Gastroesophageal sphincter (tissue), 4 donors: ENCODE measurements at regions not wholly inside any gene's neighbourhood (a gene's known extent, or its start where the extent isn't known, plus 50 kb on each side); places are given as distances from the start of the nearest gene placed in this dataset.

Experiments
- ATAC-seq: fragments of 150-250 bp; one replicate; pipeline ENCODE4 v1.9.1; 2016; ENCODE audit warnings: mild to moderate bottlenecking, moderate library complexity
- H3K27ac ChIP-seq, 4 donors: fragments of 200-600 bp; sonication (generic) in 3 of 4; 1 replicate in 3 of 4; 2 replicates in 1 of 4; pipeline ENCODE4 v1.5.1; 2016 to 2019
- H3K27me3 ChIP-seq: fragments of 200-600 bp; sonication (generic); one replicate; pipeline ENCODE4 v1.5.1; 2019
- H3K36me3 ChIP-seq, 2 donors: fragments of 200-600 bp; sonication (generic); one replicate each; pipeline ENCODE4 v1.5.1; 2019; ENCODE audit warnings: control low read depth in 1 of 2
- H3K4me1 ChIP-seq, 3 donors: fragments of 200-600 bp; sonication (generic); 1 replicate in 2 of 3; 2 replicates in 1 of 3; pipeline ENCODE4 v1.5.1; 2016 to 2019; ENCODE audit warnings: control low read depth in 2 of 3
- H3K4me3 ChIP-seq, 2 donors: fragments of 200-600 bp; sonication (generic); one replicate each; pipeline ENCODE4 v1.5.1; 2019; ENCODE audit warnings: mild to moderate bottlenecking in 1 of 2, moderate library complexity in 1 of 2
- H3K9me3 ChIP-seq, 3 donors: fragments of 200-600 bp; sonication (generic); one replicate each; pipeline ENCODE4 v1.5.1; 2017 to 2019; ENCODE audit warnings: control low read depth in 2 of 3
- EP300 ChIP-seq: sonication (generic); formaldehyde crosslinking; IDR thresholded peaks from one replicate; pipeline ENCODE4 v1.6.1; 2017; ENCODE audit warnings: antibody characterized with exemption, mild to moderate bottlenecking
- POLR2A ChIP-seq, 2 donors: fragments of 450-650 bp; IDR thresholded peaks; one replicate each; pipeline ENCODE4 v1.6.1; 2017; ENCODE audit warnings: antibody characterized with exemption in 2 of 2, mild to moderate bottlenecking in 2 of 2, moderate library complexity in 1 of 2
- POLR2AphosphoS5 ChIP-seq: sonication (generic); formaldehyde crosslinking; IDR thresholded peaks from one replicate; pipeline ENCODE4 v1.6.1; 2017; ENCODE audit warnings: antibody characterized with exemption
- WGBS, 2 donors: methylation state at CpG; one replicate each; pipeline ENCODE4 v1.1.5; 2018; ENCODE audit warnings: low coverage in 1 of 2; 5-methylcytosine and 5-hydroxymethylcytosine counted together
- TF ChIP-seq, protein P1 (sequence below), 4 experiments: fragments of 200-600 bp in 2 of 4; fragments of 450-650 bp in 2 of 4; sonication (generic) in 1 of 4; IDR thresholded peaks; one replicate each; pipeline ENCODE4 v1.5.1; 2017 to 2019; ENCODE audit warnings: antibody characterized with exemption in 4 of 4, mild to moderate bottlenecking in 2 of 4, moderate library complexity in 2 of 4

GRCh38 chr5:107118184-107119019 lies 552.3 kb downstream of the EFNA5 start:
- Histone ChIP-seq H3K36me3 (no peaks in the 10 kb centered on the region), H3K4me1 (no peaks in the 10 kb centered on the region), H3K4me3 (no peak overlapping the region), H3K27ac (no peak overlapping the region), H3K9me3 (no peaks in the 10 kb centered on the region), H3K27me3 (no peaks in the 10 kb centered on the region)
- TF ChIP-seq EP300 (no peak), POLR2A (IDR thresholded peaks at IDR 0.05) (no peak), POLR2AphosphoS5 (no peak)
- TF ChIP-seq, protein P1, sequence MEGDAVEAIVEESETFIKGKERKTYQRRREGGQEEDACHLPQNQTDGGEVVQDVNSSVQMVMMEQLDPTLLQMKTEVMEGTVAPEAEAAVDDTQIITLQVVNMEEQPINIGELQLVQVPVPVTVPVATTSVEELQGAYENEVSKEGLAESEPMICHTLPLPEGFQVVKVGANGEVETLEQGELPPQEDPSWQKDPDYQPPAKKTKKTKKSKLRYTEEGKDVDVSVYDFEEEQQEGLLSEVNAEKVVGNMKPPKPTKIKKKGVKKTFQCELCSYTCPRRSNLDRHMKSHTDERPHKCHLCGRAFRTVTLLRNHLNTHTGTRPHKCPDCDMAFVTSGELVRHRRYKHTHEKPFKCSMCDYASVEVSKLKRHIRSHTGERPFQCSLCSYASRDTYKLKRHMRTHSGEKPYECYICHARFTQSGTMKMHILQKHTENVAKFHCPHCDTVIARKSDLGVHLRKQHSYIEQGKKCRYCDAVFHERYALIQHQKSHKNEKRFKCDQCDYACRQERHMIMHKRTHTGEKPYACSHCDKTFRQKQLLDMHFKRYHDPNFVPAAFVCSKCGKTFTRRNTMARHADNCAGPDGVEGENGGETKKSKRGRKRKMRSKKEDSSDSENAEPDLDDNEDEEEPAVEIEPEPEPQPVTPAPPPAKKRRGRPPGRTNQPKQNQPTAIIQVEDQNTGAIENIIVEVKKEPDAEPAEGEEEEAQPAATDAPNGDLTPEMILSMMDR (IDR thresholded peaks at IDR 0.05): no peak
- ATAC-seq: no peak
- WGBS, 2 donors: 77 to 80% methylated on average over 5 to 6 of the region's 6 CpGs

DNA sequence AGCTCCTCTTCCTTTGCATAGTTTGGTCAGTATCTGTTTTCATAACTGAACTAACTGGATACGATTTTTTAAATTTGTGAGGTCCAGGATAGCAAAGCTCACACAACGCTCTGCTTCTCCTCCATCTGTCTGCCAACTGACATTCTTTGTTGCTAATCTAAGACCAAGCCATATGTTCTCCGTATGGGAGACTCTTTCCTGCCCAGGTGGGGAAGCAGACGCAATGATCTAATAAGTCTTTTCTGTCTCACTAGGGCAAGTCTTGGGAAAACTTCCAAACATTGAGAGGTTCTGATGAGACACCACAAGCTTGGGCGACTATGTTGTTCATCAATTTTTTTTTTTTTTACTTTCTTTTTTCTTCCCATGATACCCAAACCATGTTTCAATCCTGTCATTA lies 558.5 kb downstream of the EFNA5 start:
- H3K36me3 ChIP-seq: no peaks in the 10 kb centered on the region
- H3K27me3 ChIP-seq: no peaks in the 10 kb centered on the region
- H3K27ac ChIP-seq: no peak overlapping the region
- no peak for ATAC-seq
- H3K4me3 ChIP-seq: no peak overlapping the region
- 38 to 69% methylated on average over 5 of the region's 5 CpGs for WGBS, 2 donors
- H3K4me1 ChIP-seq: no peaks in the 10 kb centered on the region
- no peaks in the 10 kb centered on the region for H3K9me3 ChIP-seq
- TF ChIP-seq POLR2AphosphoS5: no peak
- TF ChIP-seq, protein P1 (IDR thresholded peaks at IDR 0.05): no peak
- TF ChIP-seq POLR2A (IDR thresholded peaks at IDR 0.05): no peak
- TF ChIP-seq EP300: no peak

- Histone ChIP-seq H3K9me3 (peaks cover 0 to 5% (median 0%) of the 10 kb centered on the region in 3 donors), H3K27me3 (no peaks in the 10 kb centered on the region), H3K4me3 (no peak overlapping the region), H3K4me1 (no peaks in the 10 kb centered on the region), H3K27ac (no peak overlapping the region), H3K36me3 (no peaks in the 10 kb centered on the region)
- 62 to 96% methylated on average over 3 of the region's 8 CpGs for WGBS, 2 donors
- ATAC-seq: no peak
- TF ChIP-seq, protein P1 (IDR thresholded peaks at IDR 0.05): no peak
- no peak for TF ChIP-seq EP300
- TF ChIP-seq POLR2AphosphoS5: no peak
- no peak for TF ChIP-seq POLR2A (IDR thresholded peaks at IDR 0.05)
Observed at GRCh38 chr5:107104040-107104995, 566.4 kb downstream of the EFNA5 start.

- TF ChIP-seq POLR2AphosphoS5 (no peak), EP300 (no peak), POLR2A (IDR thresholded peaks at IDR 0.05) (no peak)
- TF ChIP-seq, protein P1 (IDR thresholded peaks at IDR 0.05): no peak
- ATAC-seq: no peak
- peaks cover 0 to 5% (median 0%) of the 10 kb centered on the region in 3 donors for H3K9me3 ChIP-seq
- H3K36me3 ChIP-seq: no peaks in the 10 kb centered on the region
- no peaks in the 10 kb centered on the region for H3K4me1 ChIP-seq
- no peaks in the 10 kb centered on the region for H3K27me3 ChIP-seq
- H3K4me3 ChIP-seq: no peak overlapping the region
- WGBS, 2 donors: 90 to 92% methylated on average over 3 of the region's 3 CpGs
- H3K27ac ChIP-seq: no peak overlapping the region
Observed at GRCh38 chr5:107103522-107103921, 567.2 kb downstream of the EFNA5 start.
